T47D (cell line): ENCODE measurements at regions not wholly inside any gene's neighbourhood (a gene's known extent, or its start where the extent isn't known, plus 50 kb on each side); places are given as distances from the start of the nearest gene placed in this dataset.
A peak's percentile ranks its signal among the peaks of the same experiment; 100 is the strongest.

Experiments used
- DNase-seq, 2 experiments: peaks; one replicate each; pipeline versions ENCODE4 v3.0.0 to v3.0.0-alpha.2; 2011 to 2012; ENCODE audit warnings: low read depth in 1 of 2, low spot score in 1 of 2
- JUND ChIP-seq: IDR thresholded peaks from 2 replicates; pipeline ENCODE4 v1.6.1; 2012; ENCODE audit warnings: low read depth
- in situ Hi-C: cut with HindIII; loops from 2 replicates; pipeline ENCODE4 v1.10.0; 2016; ENCODE audit warnings: low sequenced_read_pairs, low pct_unique_long_range_greater_than_20kb

- no peak for DNase-seq
- TF ChIP-seq JUND: no peak
- in situ Hi-C loops: no loop called here
These were observed 377.9 kb downstream of the SMARCA1 start for GRCh38 chrX:129145385-129145784.

GRCh38 chrX:129144172-129145038 lies 378.9 kb downstream of the SMARCA1 start:
- TF ChIP-seq JUND: no peak
- in situ Hi-C loops: no loop called here
- no peak for DNase-seq

GRCh38 chrX:129139837-129140598 lies 383.3 kb downstream of the SMARCA1 start:
- TF ChIP-seq JUND: no peak
- no peak for DNase-seq
- in situ Hi-C loops: no loop called here

GRCh38 chrX:129125122-129125914 lies 398.0 kb downstream of the SMARCA1 start:
- TF ChIP-seq JUND: no peak
- DNase-seq: no peak
- in situ Hi-C loops: no loop called here

- DNase-seq: no peak
- TF ChIP-seq JUND: no peak
- in situ Hi-C loops: no loop called here
These were observed 399.5 kb downstream of the SMARCA1 start for GRCh38 chrX:129123795-129124194.

- no peak for TF ChIP-seq JUND
- DNase-seq: no peak
- in situ Hi-C loops: no loop called here
These were observed 406.4 kb downstream of the SMARCA1 start for GRCh38 chrX:129116676-129117470.

GRCh38 chrX:129115935-129116334 lies 407.4 kb downstream of the SMARCA1 start:
- no peak for DNase-seq
- TF ChIP-seq JUND: no peak
- in situ Hi-C loops: no loop called here

GRCh38 chrX:129115104-129115503 lies 408.2 kb downstream of the SMARCA1 start:
- DNase-seq: peak; percentile 11 to 67
- no peak for TF ChIP-seq JUND
- in situ Hi-C loops: no loop called here

- in situ Hi-C loops: no loop called here
- TF ChIP-seq JUND: no peak
- no peak for DNase-seq
These were observed 412.1 kb downstream of the SMARCA1 start for GRCh38 chrX:129111081-129111798.

GRCh38 chrX:129108936-129109335 lies 414.4 kb downstream of the SMARCA1 start:
- no peak for TF ChIP-seq JUND
- DNase-seq: peak in 1 of 2 experiments; percentile 6
- in situ Hi-C loops: no loop called here

- in situ Hi-C loops: no loop called here
- no peak for DNase-seq
- TF ChIP-seq JUND: no peak
These were observed 424.1 kb downstream of the SMARCA1 start for GRCh38 chrX:129099207-129099606.
